Adrenal gland (tissue), 5 donors: ENCODE measurements at regions not wholly inside any gene's neighbourhood (a gene's known extent, or its start where the extent isn't known, plus 50 kb on each side); places are given as distances from the start of the nearest gene placed in this dataset.

ENCODE experiments used
- POLR2A ChIP-seq, 2 donors: fragments of 450-650 bp; IDR thresholded peaks; one replicate each; pipeline ENCODE4 v1.6.1; 2017; ENCODE audit warnings: antibody characterized with exemption in 2 of 2, mild to moderate bottlenecking in 2 of 2, moderate library complexity in 1 of 2
- TF ChIP-seq, protein P1 (sequence below), 6 experiments: fragments of 450-650 bp in 4 of 6; fragments of 200-600 bp in 2 of 6; sonication (generic) in 1 of 6; IDR thresholded peaks; 1 replicate in 5 of 6; 2 replicates in 1 of 6; pipeline versions ENCODE4 v1.5.1 to v1.8.0; 2016 to 2021; ENCODE audit warnings: antibody characterized with exemption in 6 of 6, mild to moderate bottlenecking in 2 of 6, moderate library complexity in 1 of 6
- donor health status: DM: no; HTN: no; CAD: no.

DNA sequence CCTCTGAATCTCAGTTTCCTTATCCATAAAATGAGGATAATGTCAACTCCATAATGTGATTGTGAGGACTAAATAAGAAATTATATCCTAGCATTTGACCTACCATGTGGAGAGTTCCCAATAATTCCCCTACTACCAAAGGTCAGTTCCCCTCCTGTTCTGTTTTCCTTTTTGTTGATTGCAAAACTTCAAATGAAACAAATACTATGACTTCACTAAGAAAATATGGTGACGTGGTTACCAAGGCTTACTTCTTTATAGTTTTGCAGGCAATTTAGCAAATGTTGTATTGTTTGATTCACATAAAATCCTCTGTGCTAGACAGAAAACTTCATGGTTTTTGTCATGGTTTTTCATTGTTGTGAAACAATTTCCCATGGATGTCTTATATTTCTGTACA lies 153.8 kb upstream of the RORA start:
- TF ChIP-seq, protein P1, sequence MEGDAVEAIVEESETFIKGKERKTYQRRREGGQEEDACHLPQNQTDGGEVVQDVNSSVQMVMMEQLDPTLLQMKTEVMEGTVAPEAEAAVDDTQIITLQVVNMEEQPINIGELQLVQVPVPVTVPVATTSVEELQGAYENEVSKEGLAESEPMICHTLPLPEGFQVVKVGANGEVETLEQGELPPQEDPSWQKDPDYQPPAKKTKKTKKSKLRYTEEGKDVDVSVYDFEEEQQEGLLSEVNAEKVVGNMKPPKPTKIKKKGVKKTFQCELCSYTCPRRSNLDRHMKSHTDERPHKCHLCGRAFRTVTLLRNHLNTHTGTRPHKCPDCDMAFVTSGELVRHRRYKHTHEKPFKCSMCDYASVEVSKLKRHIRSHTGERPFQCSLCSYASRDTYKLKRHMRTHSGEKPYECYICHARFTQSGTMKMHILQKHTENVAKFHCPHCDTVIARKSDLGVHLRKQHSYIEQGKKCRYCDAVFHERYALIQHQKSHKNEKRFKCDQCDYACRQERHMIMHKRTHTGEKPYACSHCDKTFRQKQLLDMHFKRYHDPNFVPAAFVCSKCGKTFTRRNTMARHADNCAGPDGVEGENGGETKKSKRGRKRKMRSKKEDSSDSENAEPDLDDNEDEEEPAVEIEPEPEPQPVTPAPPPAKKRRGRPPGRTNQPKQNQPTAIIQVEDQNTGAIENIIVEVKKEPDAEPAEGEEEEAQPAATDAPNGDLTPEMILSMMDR (IDR thresholded peaks at IDR 0.05): no peak
- no peak for TF ChIP-seq POLR2A (IDR thresholded peaks at IDR 0.05)
